SK-N-SH treated with all-trans-retinoic acid at 6 μM for 48 hours (cell line): ENCODE measurements at regions not wholly inside any gene's neighbourhood (a gene's known extent, or its start where the extent isn't known, plus 50 kb on each side); places are given as distances from the start of the nearest gene placed in this dataset.

Experiments
- ATAC-seq: fragments of 200-7000 bp; cut with Tn5 transposase; 3 replicates; pipeline ENCODE4 v1.9.1; 2020; ENCODE audit warnings: mild to moderate bottlenecking, moderate library complexity
- BACH2 ChIP-seq: fragments of 250-450 bp; sonication (Bioruptor Pico); IDR thresholded peaks from 2 replicates; pipeline ENCODE4 v1.9.0; 2021; ENCODE audit warnings: mild to moderate bottlenecking, borderline replicate concordance
- CSDC2 ChIP-seq: fragments of 250-450 bp; sonication (Bioruptor Pico); IDR thresholded peaks from 2 replicates; pipeline ENCODE4 v1.5.0; 2020; ENCODE audit warnings: mild to moderate bottlenecking, moderate library complexity
- ESRRG ChIP-seq: fragments of 250-450 bp; sonication (Bioruptor Pico); IDR thresholded peaks from 2 replicates; pipeline ENCODE4 v1.6.1; 2021; ENCODE audit warnings: mild to moderate bottlenecking
- GLIS3 ChIP-seq: fragments of 250-450 bp; sonication (Bioruptor Pico); IDR thresholded peaks from 2 replicates; pipeline ENCODE4 v1.5.0; 2020; ENCODE audit warnings: mild to moderate bottlenecking, moderate library complexity
- ISL1 ChIP-seq: fragments of 250-450 bp; sonication (Bioruptor Pico); IDR thresholded peaks from 2 replicates; pipeline ENCODE4 v2.1.2; 2022; ENCODE audit warnings: mild to moderate bottlenecking, moderate library complexity
- OSR1 ChIP-seq: fragments of 250-450 bp; sonication (Bioruptor Pico); IDR thresholded peaks from 2 replicates; pipeline ENCODE4 v1.8.0; 2022; ENCODE audit warnings: moderate library complexity, mild to moderate bottlenecking, inconsistent platforms
- PPARA ChIP-seq: fragments of 250-450 bp; sonication (Bioruptor Pico); IDR thresholded peaks from 2 replicates; pipeline ENCODE4 v1.5.0; 2020; ENCODE audit warnings: mild to moderate bottlenecking, borderline replicate concordance
- TCF4 ChIP-seq: fragments of 250-450 bp; sonication (Bioruptor Pico); IDR thresholded peaks from 2 replicates; pipeline ENCODE4 v1.8.0; 2021; ENCODE audit warnings: mild to moderate bottlenecking, moderate library complexity, borderline replicate concordance
- TOX ChIP-seq: fragments of 250-450 bp; sonication (Bioruptor Pico); IDR thresholded peaks from 2 replicates; pipeline ENCODE4 v1.8.0; 2021; ENCODE audit warnings: mild to moderate bottlenecking, moderate library complexity, borderline replicate concordance
- ZC3H10 ChIP-seq: fragments of 250-450 bp; sonication (Bioruptor Pico); IDR thresholded peaks from 2 replicates; pipeline ENCODE4 v1.5.1; 2021; ENCODE audit warnings: mild to moderate bottlenecking, moderate library complexity
- ZFP3 ChIP-seq: fragments of 250-450 bp; sonication (Bioruptor Pico); IDR thresholded peaks from 2 replicates; pipeline ENCODE4 v1.5.0; 2020; ENCODE audit warnings: mild to moderate bottlenecking, moderate library complexity
- ZFP30 ChIP-seq: fragments of 450-650 bp; formaldehyde crosslinking; IDR thresholded peaks from 2 replicates; pipeline ENCODE4 v1.5.0; 2022; ENCODE audit warnings: mild to moderate bottlenecking, moderate library complexity
- ZNF565 ChIP-seq: fragments of 450-650 bp; formaldehyde crosslinking; conservative IDR thresholded peaks from 2 replicates; pipeline ENCODE4 v1.5.0; 2020; ENCODE audit warnings: low read depth, mild to moderate bottlenecking, moderate library complexity
- ZNF70 ChIP-seq: fragments of 450-650 bp; formaldehyde crosslinking; IDR thresholded peaks from 2 replicates; pipeline ENCODE4 v1.5.0; 2020; ENCODE audit warnings: mild to moderate bottlenecking, moderate library complexity
- ZNF8 ChIP-seq: fragments of 450-650 bp; formaldehyde crosslinking; IDR thresholded peaks from 2 replicates; pipeline ENCODE4 v1.5.0; 2020; ENCODE audit warnings: mild to moderate bottlenecking, moderate library complexity
- TF ChIP-seq, protein P1 (sequence below): fragments of 250-450 bp; sonication (Bioruptor Pico); IDR thresholded peaks from 2 replicates; pipeline ENCODE4 v1.5.0; 2020; ENCODE audit warnings: mild to moderate bottlenecking, moderate library complexity
- TF ChIP-seq, protein P2 (sequence below): fragments of 250-450 bp; sonication (Bioruptor Pico); IDR thresholded peaks from 2 replicates; pipeline ENCODE4 v1.5.1; 2020; ENCODE audit warnings: low read depth, mild to moderate bottlenecking, moderate library complexity
- TF ChIP-seq, protein P3 (sequence below): fragments of 250-450 bp; sonication (Bioruptor Pico); IDR thresholded peaks from 2 replicates; pipeline ENCODE4 v1.8.0; 2021; ENCODE audit warnings: low read depth, mild to moderate bottlenecking, moderate library complexity, borderline replicate concordance
- TF ChIP-seq, protein P4 (sequence below): fragments of 250-450 bp; sonication (Bioruptor Pico); IDR thresholded peaks from 2 replicates; pipeline ENCODE4 v1.8.0; 2020; ENCODE audit warnings: mild to moderate bottlenecking, moderate library complexity, borderline replicate concordance
- TF ChIP-seq, protein P5 (sequence below): fragments of 250-450 bp; sonication (Bioruptor Pico); IDR thresholded peaks from 2 replicates; pipeline ENCODE4 v1.5.1; 2021; ENCODE audit warnings: mild to moderate bottlenecking, moderate library complexity

DNA sequence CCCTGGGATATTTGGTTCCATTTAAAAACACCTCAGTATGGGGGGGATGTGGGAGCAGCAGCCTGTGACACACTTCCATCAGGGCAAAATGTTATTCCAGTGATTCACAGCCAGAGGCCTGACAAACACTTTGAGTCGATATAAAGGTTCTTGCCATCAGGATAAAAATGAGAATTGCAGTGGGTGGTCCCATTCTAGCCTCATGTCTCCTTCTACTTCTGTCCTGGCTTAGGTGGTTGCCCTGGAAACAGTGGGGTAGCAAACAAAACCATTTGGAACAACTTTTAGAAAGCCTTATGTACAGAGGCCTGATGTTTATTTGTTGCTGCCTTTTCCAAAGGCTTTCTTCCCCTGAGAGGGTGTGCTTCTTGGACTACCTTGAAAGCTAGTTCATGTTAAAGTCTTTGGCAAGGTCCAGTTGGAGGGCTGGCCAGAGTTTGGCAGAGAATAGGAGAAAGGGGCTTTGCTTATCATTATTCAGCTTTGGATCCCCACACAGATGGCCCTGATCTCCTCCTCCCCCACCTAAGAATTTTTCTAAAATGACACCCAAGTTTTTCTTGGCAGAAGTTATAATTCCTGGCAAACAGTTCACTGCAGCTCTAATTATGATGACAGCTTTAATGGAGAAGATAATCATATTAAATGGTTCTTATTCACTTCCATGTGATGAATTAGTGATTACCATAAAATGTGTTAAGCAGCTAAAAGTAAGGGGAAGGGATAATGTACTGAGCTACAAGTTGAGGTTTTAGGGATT is 84.2 kb upstream of the ZNF280D start:
- peak; percentile 21; the same call in 2 of the 3 replicates for ATAC-seq
- TF ChIP-seq, protein P1, sequence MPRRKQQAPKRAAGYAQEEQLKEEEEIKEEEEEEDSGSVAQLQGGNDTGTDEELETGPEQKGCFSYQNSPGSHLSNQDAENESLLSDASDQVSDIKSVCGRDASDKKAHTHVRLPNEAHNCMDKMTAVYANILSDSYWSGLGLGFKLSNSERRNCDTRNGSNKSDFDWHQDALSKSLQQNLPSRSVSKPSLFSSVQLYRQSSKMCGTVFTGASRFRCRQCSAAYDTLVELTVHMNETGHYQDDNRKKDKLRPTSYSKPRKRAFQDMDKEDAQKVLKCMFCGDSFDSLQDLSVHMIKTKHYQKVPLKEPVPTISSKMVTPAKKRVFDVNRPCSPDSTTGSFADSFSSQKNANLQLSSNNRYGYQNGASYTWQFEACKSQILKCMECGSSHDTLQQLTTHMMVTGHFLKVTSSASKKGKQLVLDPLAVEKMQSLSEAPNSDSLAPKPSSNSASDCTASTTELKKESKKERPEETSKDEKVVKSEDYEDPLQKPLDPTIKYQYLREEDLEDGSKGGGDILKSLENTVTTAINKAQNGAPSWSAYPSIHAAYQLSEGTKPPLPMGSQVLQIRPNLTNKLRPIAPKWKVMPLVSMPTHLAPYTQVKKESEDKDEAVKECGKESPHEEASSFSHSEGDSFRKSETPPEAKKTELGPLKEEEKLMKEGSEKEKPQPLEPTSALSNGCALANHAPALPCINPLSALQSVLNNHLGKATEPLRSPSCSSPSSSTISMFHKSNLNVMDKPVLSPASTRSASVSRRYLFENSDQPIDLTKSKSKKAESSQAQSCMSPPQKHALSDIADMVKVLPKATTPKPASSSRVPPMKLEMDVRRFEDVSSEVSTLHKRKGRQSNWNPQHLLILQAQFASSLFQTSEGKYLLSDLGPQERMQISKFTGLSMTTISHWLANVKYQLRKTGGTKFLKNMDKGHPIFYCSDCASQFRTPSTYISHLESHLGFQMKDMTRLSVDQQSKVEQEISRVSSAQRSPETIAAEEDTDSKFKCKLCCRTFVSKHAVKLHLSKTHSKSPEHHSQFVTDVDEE (CRISPR knock-in tag): no peak
- TF ChIP-seq ZC3H10 (no peak), ZFP30 (CRISPR knock-in tag) (no peak), CSDC2 (no peak)
- TF ChIP-seq, protein P2, sequence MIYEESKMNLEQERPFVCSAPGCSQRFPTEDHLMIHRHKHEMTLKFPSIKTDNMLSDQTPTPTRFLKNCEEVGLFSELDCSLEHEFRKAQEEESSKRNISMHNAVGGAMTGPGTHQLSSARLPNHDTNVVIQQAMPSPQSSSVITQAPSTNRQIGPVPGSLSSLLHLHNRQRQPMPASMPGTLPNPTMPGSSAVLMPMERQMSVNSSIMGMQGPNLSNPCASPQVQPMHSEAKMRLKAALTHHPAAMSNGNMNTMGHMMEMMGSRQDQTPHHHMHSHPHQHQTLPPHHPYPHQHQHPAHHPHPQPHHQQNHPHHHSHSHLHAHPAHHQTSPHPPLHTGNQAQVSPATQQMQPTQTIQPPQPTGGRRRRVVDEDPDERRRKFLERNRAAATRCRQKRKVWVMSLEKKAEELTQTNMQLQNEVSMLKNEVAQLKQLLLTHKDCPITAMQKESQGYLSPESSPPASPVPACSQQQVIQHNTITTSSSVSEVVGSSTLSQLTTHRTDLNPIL (CRISPR knock-in tag): no peak

DNA sequence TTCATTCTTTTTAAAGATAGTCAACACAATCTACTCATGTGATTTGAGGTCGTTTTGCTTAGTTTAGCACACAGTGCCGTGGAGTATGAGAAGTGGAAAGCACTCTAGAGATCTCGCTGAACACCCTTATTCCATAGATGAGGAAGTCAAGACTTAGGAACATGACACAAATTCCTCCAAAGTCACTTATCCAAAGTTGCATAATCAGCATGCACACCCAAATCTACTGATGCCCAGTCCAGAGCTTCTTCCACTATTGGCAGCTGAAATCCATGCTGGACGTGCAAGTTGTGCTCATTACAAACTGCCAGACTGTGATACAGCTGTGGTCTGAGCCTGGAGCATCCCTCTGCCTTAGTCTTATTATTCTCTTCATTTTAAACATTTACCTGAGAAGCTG is 83.5 kb upstream of the ZNF280D start:
- TF ChIP-seq ISL1 (CRISPR knock-in tag) (no peak), PPARA (CRISPR knock-in tag) (no peak), TCF4 (CRISPR knock-in tag) (no peak), TOX (no peak), ZC3H10 (no peak), ZNF70 (no peak), ZFP30 (CRISPR knock-in tag) (no peak), CSDC2 (no peak), ESRRG (CRISPR knock-in tag) (no peak), ZFP3 (CRISPR knock-in tag) (no peak), GLIS3 (CRISPR knock-in tag) (no peak), BACH2 (no peak), ZNF565 (CRISPR knock-in tag) (no peak), ZNF8 (no peak), OSR1 (CRISPR knock-in tag) (no peak)
- TF ChIP-seq, protein P2 (CRISPR knock-in tag): no peak
- TF ChIP-seq, protein P1 (CRISPR knock-in tag): no peak
- TF ChIP-seq, protein P3, sequence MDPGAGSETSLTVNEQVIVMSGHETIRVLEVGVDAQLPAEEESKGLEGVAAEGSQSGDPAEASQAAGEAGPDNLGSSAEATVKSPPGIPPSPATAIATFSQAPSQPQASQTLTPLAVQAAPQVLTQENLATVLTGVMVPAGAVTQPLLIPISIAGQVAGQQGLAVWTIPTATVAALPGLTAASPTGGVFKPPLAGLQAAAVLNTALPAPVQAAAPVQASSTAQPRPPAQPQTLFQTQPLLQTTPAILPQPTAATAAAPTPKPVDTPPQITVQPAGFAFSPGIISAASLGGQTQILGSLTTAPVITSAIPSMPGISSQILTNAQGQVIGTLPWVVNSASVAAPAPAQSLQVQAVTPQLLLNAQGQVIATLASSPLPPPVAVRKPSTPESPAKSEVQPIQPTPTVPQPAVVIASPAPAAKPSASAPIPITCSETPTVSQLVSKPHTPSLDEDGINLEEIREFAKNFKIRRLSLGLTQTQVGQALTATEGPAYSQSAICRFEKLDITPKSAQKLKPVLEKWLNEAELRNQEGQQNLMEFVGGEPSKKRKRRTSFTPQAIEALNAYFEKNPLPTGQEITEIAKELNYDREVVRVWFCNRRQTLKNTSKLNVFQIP (CRISPR knock-in tag): no peak
- TF ChIP-seq, protein P4, sequence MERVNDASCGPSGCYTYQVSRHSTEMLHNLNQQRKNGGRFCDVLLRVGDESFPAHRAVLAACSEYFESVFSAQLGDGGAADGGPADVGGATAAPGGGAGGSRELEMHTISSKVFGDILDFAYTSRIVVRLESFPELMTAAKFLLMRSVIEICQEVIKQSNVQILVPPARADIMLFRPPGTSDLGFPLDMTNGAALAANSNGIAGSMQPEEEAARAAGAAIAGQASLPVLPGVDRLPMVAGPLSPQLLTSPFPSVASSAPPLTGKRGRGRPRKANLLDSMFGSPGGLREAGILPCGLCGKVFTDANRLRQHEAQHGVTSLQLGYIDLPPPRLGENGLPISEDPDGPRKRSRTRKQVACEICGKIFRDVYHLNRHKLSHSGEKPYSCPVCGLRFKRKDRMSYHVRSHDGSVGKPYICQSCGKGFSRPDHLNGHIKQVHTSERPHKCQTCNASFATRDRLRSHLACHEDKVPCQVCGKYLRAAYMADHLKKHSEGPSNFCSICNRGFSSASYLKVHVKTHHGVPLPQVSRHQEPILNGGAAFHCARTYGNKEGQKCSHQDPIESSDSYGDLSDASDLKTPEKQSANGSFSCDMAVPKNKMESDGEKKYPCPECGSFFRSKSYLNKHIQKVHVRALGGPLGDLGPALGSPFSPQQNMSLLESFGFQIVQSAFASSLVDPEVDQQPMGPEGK: no peak
- TF ChIP-seq, protein P5, sequence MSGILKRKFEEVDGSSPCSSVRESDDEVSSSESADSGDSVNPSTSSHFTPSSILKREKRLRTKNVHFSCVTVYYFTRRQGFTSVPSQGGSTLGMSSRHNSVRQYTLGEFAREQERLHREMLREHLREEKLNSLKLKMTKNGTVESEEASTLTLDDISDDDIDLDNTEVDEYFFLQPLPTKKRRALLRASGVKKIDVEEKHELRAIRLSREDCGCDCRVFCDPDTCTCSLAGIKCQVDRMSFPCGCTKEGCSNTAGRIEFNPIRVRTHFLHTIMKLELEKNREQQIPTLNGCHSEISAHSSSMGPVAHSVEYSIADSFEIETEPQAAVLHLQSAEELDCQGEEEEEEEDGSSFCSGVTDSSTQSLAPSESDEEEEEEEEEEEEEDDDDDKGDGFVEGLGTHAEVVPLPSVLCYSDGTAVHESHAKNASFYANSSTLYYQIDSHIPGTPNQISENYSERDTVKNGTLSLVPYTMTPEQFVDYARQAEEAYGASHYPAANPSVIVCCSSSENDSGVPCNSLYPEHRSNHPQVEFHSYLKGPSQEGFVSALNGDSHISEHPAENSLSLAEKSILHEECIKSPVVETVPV (CRISPR knock-in tag): no peak

More for the DNA sequence above, 83.5 kb upstream of the ZNF280D start:
- no peak for ATAC-seq
